ENCODE measurements at regions not wholly inside any gene's neighbourhood (a gene's known extent, or its start where the extent isn't known, plus 50 kb on each side); places are given as distances from the start of the nearest gene placed in this dataset.

DNA sequence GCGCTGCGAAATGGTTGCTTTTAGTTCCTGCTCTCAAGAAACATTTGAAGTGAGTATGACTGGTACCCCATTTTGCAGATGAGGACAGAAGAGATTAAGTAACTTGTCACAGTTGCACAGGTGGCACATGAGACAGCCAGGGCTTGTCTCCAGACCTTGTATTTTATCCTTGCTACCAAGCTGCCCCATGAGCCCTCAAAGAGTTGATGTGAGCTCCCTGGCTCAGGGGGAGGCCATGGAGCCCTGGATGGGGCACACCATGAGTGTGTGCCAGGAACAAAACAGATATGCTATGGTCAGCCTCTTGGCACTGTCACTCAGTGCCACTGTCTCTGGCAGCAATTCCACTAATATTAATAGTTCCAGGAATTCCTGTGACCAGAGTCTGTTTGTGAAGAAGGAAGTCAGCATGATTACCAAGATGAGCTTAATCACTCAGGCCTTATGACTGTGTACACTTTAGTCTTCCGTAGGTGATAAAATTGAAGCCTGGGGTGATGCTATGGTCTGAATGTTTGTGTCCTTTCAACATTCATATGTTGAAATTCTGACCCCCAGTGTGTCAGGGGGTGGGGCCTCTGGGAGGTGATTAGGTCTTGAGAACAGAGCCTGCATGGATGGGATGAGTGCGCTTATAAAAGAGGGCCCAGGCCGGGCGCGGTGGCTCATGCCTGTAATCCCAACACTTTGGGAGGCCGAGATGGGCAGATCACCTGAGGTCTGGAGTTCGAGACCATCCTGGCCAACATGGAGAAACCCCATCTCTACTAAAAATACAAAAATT, 806.8 kb downstream of the AACS start:
- H3K4me1 ChIP-seq (ENCODE audit: insufficient read depth, low read length, poor library complexity, severe bottlenecking) = no peaks in the 10 kb centered on the region
- no TSS peak for BruUV-seq (replicated peaks)
- no peak for DNase-seq (ENCODE audit: low spot score)
- H3K4me2 ChIP-seq (ENCODE audit: low read length) = no peak overlapping the region
- H3K27ac ChIP-seq (ENCODE audit: low read depth, low read length, poor library complexity, severe bottlenecking) = no peak overlapping the region
- no peak overlapping the region for H3K4me3 ChIP-seq (ENCODE audit: low read depth, low read length, poor library complexity, severe bottlenecking)
- no peak overlapping the region for H2AFZ ChIP-seq (ENCODE audit: low read length)
- ChIA-PET POLR2A (no interaction called here), CTCF (ENCODE audit: unreplicated experiment) (no interaction called here)
- H4K20me1 ChIP-seq (ENCODE audit: insufficient read depth, low read length) = no peaks in the 10 kb centered on the region
- no peaks in the 10 kb centered on the region for H3K36me3 ChIP-seq (ENCODE audit: insufficient read depth, low read length)
- TF ChIP-seq EZH2phosphoT487 (IDR thresholded peaks at IDR 0.05; ENCODE audit: borderline replicate concordance, low read depth, low read length) = no peak
- TF ChIP-seq, protein P1, sequence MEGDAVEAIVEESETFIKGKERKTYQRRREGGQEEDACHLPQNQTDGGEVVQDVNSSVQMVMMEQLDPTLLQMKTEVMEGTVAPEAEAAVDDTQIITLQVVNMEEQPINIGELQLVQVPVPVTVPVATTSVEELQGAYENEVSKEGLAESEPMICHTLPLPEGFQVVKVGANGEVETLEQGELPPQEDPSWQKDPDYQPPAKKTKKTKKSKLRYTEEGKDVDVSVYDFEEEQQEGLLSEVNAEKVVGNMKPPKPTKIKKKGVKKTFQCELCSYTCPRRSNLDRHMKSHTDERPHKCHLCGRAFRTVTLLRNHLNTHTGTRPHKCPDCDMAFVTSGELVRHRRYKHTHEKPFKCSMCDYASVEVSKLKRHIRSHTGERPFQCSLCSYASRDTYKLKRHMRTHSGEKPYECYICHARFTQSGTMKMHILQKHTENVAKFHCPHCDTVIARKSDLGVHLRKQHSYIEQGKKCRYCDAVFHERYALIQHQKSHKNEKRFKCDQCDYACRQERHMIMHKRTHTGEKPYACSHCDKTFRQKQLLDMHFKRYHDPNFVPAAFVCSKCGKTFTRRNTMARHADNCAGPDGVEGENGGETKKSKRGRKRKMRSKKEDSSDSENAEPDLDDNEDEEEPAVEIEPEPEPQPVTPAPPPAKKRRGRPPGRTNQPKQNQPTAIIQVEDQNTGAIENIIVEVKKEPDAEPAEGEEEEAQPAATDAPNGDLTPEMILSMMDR (conservative IDR thresholded peaks at IDR 0.05; ENCODE audit: low read length) = no peak
- H3K9me2 ChIP-seq (ENCODE audit: insufficient read depth, low read length) = no peaks in the 10 kb centered on the region
- intact Hi-C loops (cut with micrococcal nuclease; ENCODE audit: unreplicated experiment) = no loop called here
- H3K79me2 ChIP-seq (ENCODE audit: insufficient read depth, low read depth, low read length) = no peaks in the 10 kb centered on the region
- H3K9me3 ChIP-seq (ENCODE audit: low read length) = no peaks in the 10 kb centered on the region

DNA sequence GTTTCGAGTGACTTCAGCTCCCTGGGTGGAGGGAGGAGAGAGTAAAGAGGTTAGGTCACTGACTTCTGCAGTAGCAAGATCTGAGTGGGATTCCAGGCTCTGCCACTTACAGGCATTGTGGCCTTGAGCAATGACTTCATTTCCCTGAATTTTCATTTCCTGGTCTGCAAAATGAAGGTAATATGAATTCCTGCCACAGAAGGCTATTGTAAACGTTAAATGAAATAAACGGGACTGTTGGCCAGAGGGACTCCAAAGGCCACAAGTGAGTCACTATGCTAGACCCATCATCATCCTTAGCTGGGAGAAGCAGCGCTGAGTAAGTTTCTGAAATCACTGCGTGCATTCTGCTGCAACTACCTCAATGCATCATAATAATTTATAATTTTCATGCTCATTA, 807.8 kb downstream of the AACS start:
- Histone ChIP-seq H3K9me2 (ENCODE audit: insufficient read depth, low read length) (no peaks in the 10 kb centered on the region), H3K4me1 (ENCODE audit: insufficient read depth, low read length, poor library complexity, severe bottlenecking) (no peaks in the 10 kb centered on the region), H3K4me3 (ENCODE audit: low read depth, low read length, poor library complexity, severe bottlenecking) (no peak overlapping the region), H2AFZ (ENCODE audit: low read length) (no peak overlapping the region), H3K4me2 (ENCODE audit: low read length) (no peak overlapping the region), H3K79me2 (ENCODE audit: insufficient read depth, low read depth, low read length) (no peaks in the 10 kb centered on the region), H3K9me3 (ENCODE audit: low read length) (no peaks in the 10 kb centered on the region), H3K27ac (ENCODE audit: low read depth, low read length, poor library complexity, severe bottlenecking) (no peak overlapping the region), H3K36me3 (ENCODE audit: insufficient read depth, low read length) (no peaks in the 10 kb centered on the region), H4K20me1 (ENCODE audit: insufficient read depth, low read length) (no peaks in the 10 kb centered on the region)
- no TSS peak for BruUV-seq (replicated peaks)
- CTCF ChIA-PET (ENCODE audit: unreplicated experiment) = no interaction called here
- POLR2A ChIA-PET = no interaction called here
- TF ChIP-seq, protein P1 (conservative IDR thresholded peaks at IDR 0.05; ENCODE audit: low read length) = no peak
- TF ChIP-seq EZH2phosphoT487 (IDR thresholded peaks at IDR 0.05; ENCODE audit: borderline replicate concordance, low read depth, low read length) = no peak
- DNase-seq (ENCODE audit: low spot score) = no peak
- intact Hi-C loops (cut with micrococcal nuclease; ENCODE audit: unreplicated experiment) = no loop called here

DNA sequence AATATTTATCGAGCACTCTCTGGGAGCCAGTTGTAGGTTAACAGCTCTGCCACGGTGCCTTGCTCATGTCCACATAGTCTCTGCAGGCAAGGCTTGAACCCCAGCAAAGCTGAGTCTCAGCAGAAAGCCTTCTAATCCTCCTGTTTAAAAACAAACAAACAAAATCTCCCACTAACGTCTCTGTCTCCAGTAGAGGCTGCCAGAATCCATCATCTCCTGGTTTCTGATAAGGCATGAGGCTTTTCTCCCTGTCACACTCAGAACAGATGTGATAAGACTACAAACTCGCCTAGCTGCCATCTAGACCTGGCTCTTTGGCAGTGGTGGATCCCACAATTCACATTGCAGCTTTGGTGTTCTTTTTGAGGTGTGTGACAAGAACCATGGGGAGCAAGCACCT, 813.2 kb downstream of the AACS start:
- Histone ChIP-seq H2AFZ (ENCODE audit: low read length) (no peak overlapping the region), H3K9me3 (ENCODE audit: low read length) (no peaks in the 10 kb centered on the region), H3K79me2 (ENCODE audit: insufficient read depth, low read depth, low read length) (no peaks in the 10 kb centered on the region), H3K4me1 (ENCODE audit: insufficient read depth, low read length, poor library complexity, severe bottlenecking) (no peaks in the 10 kb centered on the region), H3K4me3 (ENCODE audit: low read depth, low read length, poor library complexity, severe bottlenecking) (no peak overlapping the region), H3K9me2 (ENCODE audit: insufficient read depth, low read length) (no peaks in the 10 kb centered on the region), H4K20me1 (ENCODE audit: insufficient read depth, low read length) (no peaks in the 10 kb centered on the region), H3K36me3 (ENCODE audit: insufficient read depth, low read length) (no peaks in the 10 kb centered on the region), H3K27ac (ENCODE audit: low read depth, low read length, poor library complexity, severe bottlenecking) (no peak overlapping the region), H3K4me2 (ENCODE audit: low read length) (no peak overlapping the region)
- no TSS peak for BruUV-seq (replicated peaks)
- no peak for TF ChIP-seq EZH2phosphoT487 (IDR thresholded peaks at IDR 0.05; ENCODE audit: borderline replicate concordance, low read depth, low read length)
- TF ChIP-seq, protein P1 (conservative IDR thresholded peaks at IDR 0.05; ENCODE audit: low read length) = no peak
- ChIA-PET POLR2A (no interaction called here), CTCF (ENCODE audit: unreplicated experiment) (no interaction called here)
- DNase-seq (ENCODE audit: low spot score) = no peak
- intact Hi-C loops (cut with micrococcal nuclease; ENCODE audit: unreplicated experiment) = no loop called here
